Left renal cortex interstitium (tissue), 4 donors: ENCODE measurements at regions not wholly inside any gene's neighbourhood (a gene's known extent, or its start where the extent isn't known, plus 50 kb on each side); places are given as distances from the start of the nearest gene placed in this dataset.
"Not testable (repeated sequence)": the region's sequence is repeated elsewhere in the genome, so short reads cannot be mapped to it uniquely, and the experiment has no call there.

ENCODE experiments used
- DNase-seq, 4 donors: peaks; one replicate each; pipeline ENCODE4 v3.0.0-alpha.2; 2013; ENCODE audit warnings: low read depth in 4 of 4, low spot score in 2 of 4, missing footprints in 1 of 4

- DNase-seq, result no peak
Observed at GRCh38 chr4:156420623-156421022, 467.0 kb upstream of the CTSO start.

GRCh38 chr4:156419080-156419685, 465.5 kb upstream of the CTSO start:
- no peak for DNase-seq

GRCh38 chr4:156414406-156414805, 460.7 kb upstream of the CTSO start:
- DNase-seq, result no peak

GRCh38 chr4:156413239-156414135, 459.8 kb upstream of the CTSO start:
- DNase-seq, result no peak

GRCh38 chr4:156411531-156411930, 457.9 kb upstream of the CTSO start:
- no peak for DNase-seq

GRCh38 chr4:156408749-156409148, 455.1 kb upstream of the CTSO start:
- DNase-seq, result no peak

- no peak for DNase-seq
Observed at GRCh38 chr4:156401371-156401770, 447.7 kb upstream of the CTSO start.

- no peak for DNase-seq
Observed at GRCh38 chr4:156396534-156396933, 442.9 kb upstream of the CTSO start.

GRCh38 chr4:156391325-156391653, 437.6 kb upstream of the CTSO start:
- no peak for DNase-seq

- no peak for DNase-seq
Observed at GRCh38 chr4:156390599-156391324, 437.1 kb upstream of the CTSO start.

- no peak for DNase-seq
Observed at GRCh38 chr4:156388826-156389225, 435.2 kb upstream of the CTSO start.

- DNase-seq, result peak in 2 of 4 donors; percentile 15 to 55
Observed at GRCh38 chr4:156378033-156378665, 424.5 kb upstream of the CTSO start.

GRCh38 chr4:156377036-156377710, 423.5 kb upstream of the CTSO start:
- DNase-seq, result no peak

GRCh38 chr4:156374894-156375293, 421.2 kb upstream of the CTSO start:
- no peak for DNase-seq

- no peak for DNase-seq
Observed at GRCh38 chr4:156374069-156374468, 420.4 kb upstream of the CTSO start.

- DNase-seq, result not testable (repeated sequence)
Observed at GRCh38 chr4:156367502-156367901, 413.8 kb upstream of the CTSO start.

GRCh38 chr4:156362581-156362980, 408.9 kb upstream of the CTSO start:
- no peak for DNase-seq

- DNase-seq, result no peak
Observed at GRCh38 chr4:156347412-156348075, 393.9 kb upstream of the CTSO start.

- no peak for DNase-seq
Observed at GRCh38 chr4:156346959-156347385, 393.3 kb upstream of the CTSO start.

- DNase-seq, result no peak
Observed at GRCh38 chr4:156344397-156344796, 390.7 kb upstream of the CTSO start.
